Heart right ventricle (tissue), 16 donors: ENCODE measurements at regions not wholly inside any gene's neighbourhood (a gene's known extent, or its start where the extent isn't known, plus 50 kb on each side); places are given as distances from the start of the nearest gene placed in this dataset.

Source experiments
- ATAC-seq, 8 donors: fragments of 200-7000 bp; cut with Tn5 transposase; one replicate each; pipeline ENCODE4 v1.9.1; 2020; ENCODE audit warnings: mild to moderate bottlenecking in 8 of 8, moderate library complexity in 8 of 8, moderate number of reproducible peaks in 1 of 8
- DNase-seq, 2 donors: peaks; one replicate each; pipeline ENCODE4 v3.0.0-alpha.2; 2020
- H3K27ac ChIP-seq, 10 donors: fragments of 200-600 bp; sonication (generic) in 2 of 10; one replicate each; pipeline versions ENCODE4 v1.5.0 to v1.8.0; 2020 to 2022; ENCODE audit warnings: mild to moderate bottlenecking in 3 of 10
- H3K27me3 ChIP-seq, 7 donors: fragments of 200-600 bp; one replicate each; pipeline ENCODE4 v1.8.0; 2021 to 2022; ENCODE audit warnings: mild to moderate bottlenecking in 2 of 7
- H3K36me3 ChIP-seq, 9 donors: fragments of 200-600 bp; sonication (generic) in 1 of 9; one replicate each; pipeline versions ENCODE4 v1.5.0 to v1.8.0; 2020 to 2022; ENCODE audit warnings: mild to moderate bottlenecking in 2 of 9
- H3K4me1 ChIP-seq, 9 donors: fragments of 200-600 bp; sonication (generic) in 1 of 9; one replicate each; pipeline versions ENCODE4 v1.5.0 to v1.8.0; 2020 to 2022; ENCODE audit warnings: mild to moderate bottlenecking in 4 of 9
- H3K4me3 ChIP-seq, 10 donors: fragments of 200-600 bp; sonication (generic) in 2 of 10; one replicate each; pipeline versions ENCODE4 v1.5.0 to v1.8.0; 2020 to 2022; ENCODE audit warnings: mild to moderate bottlenecking in 7 of 10, moderate library complexity in 2 of 10
- H3K9me3 ChIP-seq, 11 donors: fragments of 200-600 bp in 10 of 11; sonication (generic) in 2 of 11; one replicate each; pipeline versions ENCODE4 v1.5.0 to v1.8.0; 2013 to 2022; ENCODE audit warnings: mild to moderate bottlenecking in 2 of 11, control low read depth in 1 of 11, moderate library complexity in 1 of 11
- CTCF ChIP-seq, 9 donors: fragments of 200-600 bp; sonication (generic) in 2 of 9; IDR thresholded peaks; one replicate each; pipeline versions ENCODE4 v1.5.0 to v1.8.0; 2021 to 2022; ENCODE audit warnings: antibody characterized with exemption in 9 of 9, mild to moderate bottlenecking in 5 of 9, moderate library complexity in 1 of 9
- WGBS, 2 donors: extraction: QIAGEN DNeasy Blood & Tissue Kit; methylation state at CpG; one replicate each; pipeline ENCODE4 v1.1.7; 2013; ENCODE audit warnings: inconsistent platforms in 1 of 2; 5-methylcytosine and 5-hydroxymethylcytosine counted together
- intact Hi-C, 10 donors: fragments of 100-400 bp; cut with DNase I; formaldehyde crosslinking; loops; one replicate each; pipeline versions ENCODE4 v1.11.1 to v1.14.2; 2022
- donor health status: Arrhythmogenic right ventricular cardiomyopathy.
- donor health status: ischemic (EF 13 %, LVEDD 7.1; RV severe dilation, severe dysfunction).
- donor health status: healthy with polysubstance abuse.
- donor health status: DM: no; HTN: yes; CAD: no.
- donor health status: DM: no; HTN: no; CAD: no.
- donor health status: ischemic (EF 25% LVEDD 6.9; RV normal size, moderate dysfunction).
- donor health status: ischemic (EF 25% LVEDD 5.7; RV mildly dilated, moderate dysfunction).
- donor health status: healthy.
- donor health status: DM: yes; HTN: yes; CAD: no.
- donor health status: Ischemic cardiomyopathy.
- donor health status: ischemic (EF 35%, LVEDD 5.7; RV mildly dilated, moderate dysfunction).
- donor health status: nonischemic (EF 11% LVEDD 7.7; RV severe dilation, severe dysfunction).
- donor health status: DM: yes; HTN: yes; CAD: no.
- donor health status: PGD.
- donor health status: ischemic (EF 29% LVEDD 5.4; RV normal size, mild dysfunction).
- donor health status: nonischemic (EF 23%, LVEDD 6.1; RV moderate dilation, normal function).

GRCh38 chr11:58782066-58782465 is 50.3 kb upstream of the GLYAT start:
- DNase-seq (no peak), ATAC-seq (no peak)
- no peaks in the 10 kb centered on the region for H3K9me3 ChIP-seq
- no peaks in the 10 kb centered on the region for H3K36me3 ChIP-seq
- no peak overlapping the region for H3K4me3 ChIP-seq
- WGBS, 2 donors, result 72 to 91% methylated on average over 1 of the region's 1 CpG
- TF ChIP-seq CTCF (IDR thresholded peaks at IDR 0.05), result no peak
- no peak overlapping the region for H3K27ac ChIP-seq
- peaks cover 0 to 4% (median 0%) of the 10 kb centered on the region in 7 donors for H3K27me3 ChIP-seq
- intact Hi-C loops, result loop anchor here in 3 of 10 donors (10.0 kb wide), 2 partner anchors 127 to 207 kb away; partner anchors contain the start of genes LPXN (in 2 of the 3) and ZFP91 (in 2 of the 3)
- H3K4me1 ChIP-seq, result no peaks in the 10 kb centered on the region
